SK-N-SH (cell line): ENCODE measurements at regions not wholly inside any gene's neighbourhood (a gene's known extent, or its start where the extent isn't known, plus 50 kb on each side); places are given as distances from the start of the nearest gene placed in this dataset.

Experiments
- CTCF ChIA-PET: fragments of 300-600, 350-600 bp; formaldehyde crosslinking; extraction: SDS; loops from one replicate; lab custom pipeline; 2021; lab: Yijun Ruan, JAX
- POLR2A ChIA-PET: fragments of 350-600 bp; sonication (Branson Sonifier 250); formaldehyde crosslinking; extraction: SDS; loops from one replicate; lab custom pipeline; 2020; ENCODE audit warnings: antibody characterized with exemption, inconsistent platforms; lab: Yijun Ruan, JAX
- DNase-seq: peaks from one replicate; pipeline ENCODE4 v3.0.0; 2012
- H2AFZ ChIP-seq: fragments of 200-600 bp; sonication (generic); 2 replicates; pipeline ENCODE4 v1.8.1; 2016; ENCODE audit warnings: antibody characterized with exemption, mild to moderate bottlenecking, low read depth
- H3F3A ChIP-seq: fragments of 200-600 bp; sonication (generic); replicated peaks from 2 replicates; pipeline ENCODE3; 2016; ENCODE audit warnings: antibody characterized with exemption, mild to moderate bottlenecking; ENCODE audit not compliant: insufficient read depth
- H3K27ac ChIP-seq, 2 experiments: fragments of 200-500 bp in 1 of 2; fragments of 200-600 bp in 1 of 2; sonication (Bioruptor generic) in 1 of 2; sonication (generic), shearing (Covaris generic) in 1 of 2; 2 replicates each; pipeline versions ENCODE4 v1.5.1 to v1.6.1; 2014 to 2016; ENCODE audit warnings: low read depth in 2 of 2, inconsistent platforms in 1 of 2, low read length in 1 of 2, mild to moderate bottlenecking in 1 of 2, mixed read lengths in 1 of 2
- H3K27me3 ChIP-seq: fragments of 200-600 bp; sonication (generic), shearing (Covaris generic); 2 replicates; pipeline ENCODE4 v1.6.1; 2016; ENCODE audit warnings: mixed run types; ENCODE audit not compliant: insufficient read depth
- H3K36me3 ChIP-seq, 2 experiments: fragments of 200-500 bp in 1 of 2; fragments of 200-600 bp in 1 of 2; sonication (Bioruptor generic) in 1 of 2; sonication (generic) in 1 of 2; replicated peaks in 1 of 2; 2 replicates each; pipeline versions ENCODE3 to v1.5.1; 2014 to 2016; ENCODE audit warnings: low read length in 1 of 2, mild to moderate bottlenecking in 1 of 2; ENCODE audit not compliant: insufficient read depth in 2 of 2, control insufficient read depth in 1 of 2
- H3K4me1 ChIP-seq, 2 experiments: fragments of 200-500 bp in 1 of 2; fragments of 200-600 bp in 1 of 2; sonication (Bioruptor generic) in 1 of 2; sonication (generic), shearing (Covaris generic) in 1 of 2; 2 replicates each; pipeline versions ENCODE4 v1.5.1 to v1.6.1; 2014 to 2016; ENCODE audit warnings: low read depth in 1 of 2, low read length in 1 of 2, mixed run types in 1 of 2; ENCODE audit not compliant: insufficient read depth in 2 of 2, control insufficient read depth in 1 of 2
- H3K4me2 ChIP-seq: fragments of 200-600 bp; sonication (generic), shearing (Covaris generic); 2 replicates; pipeline ENCODE4 v1.6.1; 2017; ENCODE audit warnings: mixed run types
- H3K4me3 ChIP-seq, 2 experiments: fragments of 200-500 bp in 1 of 2; fragments of 200-600 bp in 1 of 2; sonication (Bioruptor generic) in 1 of 2; sonication (generic), shearing (Covaris generic) in 1 of 2; 2 replicates each; pipeline versions ENCODE4 v1.5.1 to v1.8.1; 2014 to 2016; ENCODE audit warnings: low read depth in 2 of 2, inconsistent platforms in 1 of 2, low read length in 1 of 2, mild to moderate bottlenecking in 1 of 2, mixed read lengths in 1 of 2, moderate library complexity in 1 of 2
- H3K79me2 ChIP-seq: fragments of 200-600 bp; sonication (generic); 2 replicates; pipeline ENCODE4 v1.8.1; 2017; ENCODE audit warnings: mild to moderate bottlenecking; ENCODE audit not compliant: insufficient read depth
- H3K9ac ChIP-seq: fragments of 200-600 bp; sonication (generic); 2 replicates; pipeline ENCODE4 v1.6.1; 2017; ENCODE audit warnings: mixed run types
- H3K9me2 ChIP-seq: fragments of 200-600 bp; sonication (generic); 2 replicates; pipeline ENCODE4 v1.6.1; 2017; ENCODE audit warnings: mixed run types
- H3K9me3 ChIP-seq: fragments of 200-600 bp; sonication (generic); 2 replicates; pipeline ENCODE4 v1.6.1; 2017; ENCODE audit warnings: mixed run types, mild to moderate bottlenecking, moderate library complexity
- H4K20me1 ChIP-seq: fragments of 200-600 bp; sonication (generic); 2 replicates; pipeline ENCODE4 v1.6.1; 2017; ENCODE audit warnings: mild to moderate bottlenecking, mixed run types; ENCODE audit not compliant: insufficient read depth
- CHD2 ChIP-seq: fragments of 150-350 bp; IDR thresholded peaks from 2 replicates; pipeline ENCODE4 v1.6.1; 2018; ENCODE audit warnings: low read length; ENCODE audit not compliant: partially characterized antibody
- ELF1 ChIP-seq: IDR thresholded peaks from 2 replicates; pipeline ENCODE4 v1.4.0; 2012
- FOSL2 ChIP-seq: IDR thresholded peaks from 2 replicates; pipeline ENCODE4 v1.4.0; 2012; ENCODE audit warnings: low read depth, mild to moderate bottlenecking, moderate library complexity, borderline replicate concordance
- FOXJ3 ChIP-seq: sonication (generic); formaldehyde crosslinking; IDR thresholded peaks from 2 replicates; pipeline ENCODE4 v1.5.1; 2020; ENCODE audit warnings: mild to moderate bottlenecking, missing genetic modification reagents
- FOXM1 ChIP-seq: IDR thresholded peaks from 2 replicates; pipeline ENCODE4 v1.4.0; 2012; ENCODE audit warnings: low read depth, mild to moderate bottlenecking
- GABPA ChIP-seq: IDR thresholded peaks from 2 replicates; pipeline ENCODE4 v1.4.0; 2012; ENCODE audit warnings: low read depth, mild to moderate bottlenecking
- GATA2 ChIP-seq: sonication (generic); formaldehyde crosslinking; IDR thresholded peaks from 2 replicates; pipeline ENCODE4 v1.5.0; 2020; ENCODE audit warnings: mild to moderate bottlenecking, missing genetic modification reagents
- NFIC ChIP-seq: IDR thresholded peaks from 2 replicates; pipeline ENCODE4 v1.4.0; 2012; ENCODE audit warnings: borderline replicate concordance
- NRF1 ChIP-seq: IDR thresholded peaks from 2 replicates; pipeline ENCODE4 v1.6.1; 2012; ENCODE audit warnings: low read depth, mild to moderate bottlenecking, low read length
- POLR2AphosphoS5 ChIP-seq: IDR thresholded peaks from 2 replicates; pipeline ENCODE4 v1.6.1; 2012; ENCODE audit warnings: low read depth, low read length
- RAD21 ChIP-seq: IDR thresholded peaks from 2 replicates; pipeline ENCODE4 v1.6.1; 2012; ENCODE audit warnings: mild to moderate bottlenecking, low read length
- RCOR1 ChIP-seq: fragments of 150-350 bp; IDR thresholded peaks from 2 replicates; pipeline ENCODE4 v1.6.1; 2017; ENCODE audit warnings: antibody characterized with exemption, low read length
- RFX5 ChIP-seq: IDR thresholded peaks from 2 replicates; pipeline ENCODE4 v1.6.1; 2012; ENCODE audit warnings: mild to moderate bottlenecking, improper control_type of control experiment, low read length
- SMC3 ChIP-seq: IDR thresholded peaks from 2 replicates; pipeline ENCODE4 v1.6.1; 2012; ENCODE audit warnings: low read depth, low read length, improper control_type of control experiment
- TAF1 ChIP-seq: IDR thresholded peaks from 2 replicates; pipeline ENCODE4 v1.6.1; 2012; ENCODE audit warnings: low read depth, mild to moderate bottlenecking, low read length, moderate library complexity, borderline replicate concordance
- YY1 ChIP-seq: IDR thresholded peaks from 2 replicates; pipeline ENCODE4 v1.4.0; 2012; ENCODE audit warnings: low read depth, mild to moderate bottlenecking
- WGBS: methylation state at CpG from one replicate; pipeline ENCODE4 v1.1.6; 2017; ENCODE audit warnings: low lambda C conversion rate; 5-methylcytosine and 5-hydroxymethylcytosine counted together
- TF ChIP-seq, protein P1 (sequence below): IDR thresholded peaks from 2 replicates; pipeline ENCODE4 v1.4.0; 2012; ENCODE audit warnings: low read depth, borderline replicate concordance
- TF ChIP-seq, protein P2 (sequence below): IDR thresholded peaks from 2 replicates; pipeline ENCODE4; 2012
- TF ChIP-seq, protein P3 (sequence below): IDR thresholded peaks from 2 replicates; pipeline ENCODE4 v1.6.1; 2012; ENCODE audit warnings: mild to moderate bottlenecking, low read depth, low read length, moderate library complexity
- TF ChIP-seq, protein P4 (sequence below): fragments of 200-600 bp; sonication (generic); IDR thresholded peaks from 2 replicates; pipeline ENCODE4 v1.6.1; 2017; ENCODE audit warnings: antibody characterized with exemption, mild to moderate bottlenecking, moderate library complexity

DNA sequence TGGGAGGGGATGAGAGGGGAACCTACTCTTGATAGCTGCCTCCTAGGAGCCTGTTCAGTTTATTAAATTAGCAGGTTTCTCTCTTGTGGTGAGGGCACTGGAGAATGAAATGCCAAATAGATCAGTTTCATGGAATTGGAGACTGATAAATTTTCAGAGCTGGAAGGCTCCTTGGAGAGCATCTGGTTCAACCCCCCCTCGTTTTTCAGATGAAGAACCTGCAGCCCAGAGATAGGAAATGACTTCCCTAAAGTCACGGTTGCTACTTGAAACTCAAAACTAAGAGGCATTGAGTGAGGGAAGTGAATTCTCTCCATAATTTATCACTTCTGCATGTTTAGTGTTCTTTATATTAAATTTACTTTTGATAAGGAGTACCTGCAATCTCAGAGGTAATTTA lies 366.0 kb upstream of the CCL2 start:
- WGBS: 35% methylated on average over 2 of the region's 2 CpGs
- H3K4me3 ChIP-seq: no peak overlapping the region
- no peaks in the 10 kb centered on the region for H3K36me3 ChIP-seq
- CTCF ChIA-PET: interaction anchor here (1.4 to 1.5 kb wide), 2 partner anchors 17 to 60 kb away, joined by 3 to 5 read pairs; no protein-coding TSS in a partner anchor
- no peaks in the 10 kb centered on the region for H4K20me1 ChIP-seq
- POLR2A ChIA-PET: no interaction called here
- H3K27ac ChIP-seq: no peak overlapping the region
- H3K9me3 ChIP-seq: no peaks in the 10 kb centered on the region
- H3K79me2 ChIP-seq: no peaks in the 10 kb centered on the region
- peaks cover 0 to 9% of the 10 kb centered on the region in 2 experiments; a peak in 2 of 4 replicates for H3K4me1 ChIP-seq
- no peaks in the 10 kb centered on the region for H3K9me2 ChIP-seq
- no peak overlapping the region for H3K4me2 ChIP-seq
- TF ChIP-seq GABPA (no peak), NFIC (no peak), RCOR1 (no peak), FOXJ3 (CRISPR knock-in tag) (no peak), FOSL2 (no peak), RFX5 (no peak), FOXM1 (no peak), RAD21 (no peak), YY1 (no peak), NRF1 (no peak), ELF1 (no peak), CHD2 (no peak), GATA2 (no peak), SMC3 (no peak), TAF1 (no peak), POLR2AphosphoS5 (no peak)
- TF ChIP-seq, protein P1, sequence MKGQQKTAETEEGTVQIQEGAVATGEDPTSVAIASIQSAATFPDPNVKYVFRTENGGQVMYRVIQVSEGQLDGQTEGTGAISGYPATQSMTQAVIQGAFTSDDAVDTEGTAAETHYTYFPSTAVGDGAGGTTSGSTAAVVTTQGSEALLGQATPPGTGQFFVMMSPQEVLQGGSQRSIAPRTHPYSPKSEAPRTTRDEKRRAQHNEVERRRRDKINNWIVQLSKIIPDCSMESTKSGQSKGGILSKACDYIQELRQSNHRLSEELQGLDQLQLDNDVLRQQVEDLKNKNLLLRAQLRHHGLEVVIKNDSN: no peak
- TF ChIP-seq, protein P2, sequence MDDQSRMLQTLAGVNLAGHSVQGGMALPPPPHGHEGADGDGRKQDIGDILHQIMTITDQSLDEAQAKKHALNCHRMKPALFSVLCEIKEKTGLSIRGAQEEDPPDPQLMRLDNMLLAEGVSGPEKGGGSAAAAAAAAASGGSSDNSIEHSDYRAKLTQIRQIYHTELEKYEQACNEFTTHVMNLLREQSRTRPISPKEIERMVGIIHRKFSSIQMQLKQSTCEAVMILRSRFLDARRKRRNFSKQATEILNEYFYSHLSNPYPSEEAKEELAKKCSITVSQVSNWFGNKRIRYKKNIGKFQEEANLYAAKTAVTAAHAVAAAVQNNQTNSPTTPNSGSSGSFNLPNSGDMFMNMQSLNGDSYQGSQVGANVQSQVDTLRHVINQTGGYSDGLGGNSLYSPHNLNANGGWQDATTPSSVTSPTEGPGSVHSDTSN: no peak
- TF ChIP-seq, protein P3, sequence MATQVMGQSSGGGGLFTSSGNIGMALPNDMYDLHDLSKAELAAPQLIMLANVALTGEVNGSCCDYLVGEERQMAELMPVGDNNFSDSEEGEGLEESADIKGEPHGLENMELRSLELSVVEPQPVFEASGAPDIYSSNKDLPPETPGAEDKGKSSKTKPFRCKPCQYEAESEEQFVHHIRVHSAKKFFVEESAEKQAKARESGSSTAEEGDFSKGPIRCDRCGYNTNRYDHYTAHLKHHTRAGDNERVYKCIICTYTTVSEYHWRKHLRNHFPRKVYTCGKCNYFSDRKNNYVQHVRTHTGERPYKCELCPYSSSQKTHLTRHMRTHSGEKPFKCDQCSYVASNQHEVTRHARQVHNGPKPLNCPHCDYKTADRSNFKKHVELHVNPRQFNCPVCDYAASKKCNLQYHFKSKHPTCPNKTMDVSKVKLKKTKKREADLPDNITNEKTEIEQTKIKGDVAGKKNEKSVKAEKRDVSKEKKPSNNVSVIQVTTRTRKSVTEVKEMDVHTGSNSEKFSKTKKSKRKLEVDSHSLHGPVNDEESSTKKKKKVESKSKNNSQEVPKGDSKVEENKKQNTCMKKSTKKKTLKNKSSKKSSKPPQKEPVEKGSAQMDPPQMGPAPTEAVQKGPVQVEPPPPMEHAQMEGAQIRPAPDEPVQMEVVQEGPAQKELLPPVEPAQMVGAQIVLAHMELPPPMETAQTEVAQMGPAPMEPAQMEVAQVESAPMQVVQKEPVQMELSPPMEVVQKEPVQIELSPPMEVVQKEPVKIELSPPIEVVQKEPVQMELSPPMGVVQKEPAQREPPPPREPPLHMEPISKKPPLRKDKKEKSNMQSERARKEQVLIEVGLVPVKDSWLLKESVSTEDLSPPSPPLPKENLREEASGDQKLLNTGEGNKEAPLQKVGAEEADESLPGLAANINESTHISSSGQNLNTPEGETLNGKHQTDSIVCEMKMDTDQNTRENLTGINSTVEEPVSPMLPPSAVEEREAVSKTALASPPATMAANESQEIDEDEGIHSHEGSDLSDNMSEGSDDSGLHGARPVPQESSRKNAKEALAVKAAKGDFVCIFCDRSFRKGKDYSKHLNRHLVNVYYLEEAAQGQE: no peak
- TF ChIP-seq, protein P4, sequence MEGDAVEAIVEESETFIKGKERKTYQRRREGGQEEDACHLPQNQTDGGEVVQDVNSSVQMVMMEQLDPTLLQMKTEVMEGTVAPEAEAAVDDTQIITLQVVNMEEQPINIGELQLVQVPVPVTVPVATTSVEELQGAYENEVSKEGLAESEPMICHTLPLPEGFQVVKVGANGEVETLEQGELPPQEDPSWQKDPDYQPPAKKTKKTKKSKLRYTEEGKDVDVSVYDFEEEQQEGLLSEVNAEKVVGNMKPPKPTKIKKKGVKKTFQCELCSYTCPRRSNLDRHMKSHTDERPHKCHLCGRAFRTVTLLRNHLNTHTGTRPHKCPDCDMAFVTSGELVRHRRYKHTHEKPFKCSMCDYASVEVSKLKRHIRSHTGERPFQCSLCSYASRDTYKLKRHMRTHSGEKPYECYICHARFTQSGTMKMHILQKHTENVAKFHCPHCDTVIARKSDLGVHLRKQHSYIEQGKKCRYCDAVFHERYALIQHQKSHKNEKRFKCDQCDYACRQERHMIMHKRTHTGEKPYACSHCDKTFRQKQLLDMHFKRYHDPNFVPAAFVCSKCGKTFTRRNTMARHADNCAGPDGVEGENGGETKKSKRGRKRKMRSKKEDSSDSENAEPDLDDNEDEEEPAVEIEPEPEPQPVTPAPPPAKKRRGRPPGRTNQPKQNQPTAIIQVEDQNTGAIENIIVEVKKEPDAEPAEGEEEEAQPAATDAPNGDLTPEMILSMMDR: no peak
- H3K9ac ChIP-seq: no peak overlapping the region
- no peaks in the 10 kb centered on the region for H3K27me3 ChIP-seq
- no peak for DNase-seq
- H3F3A ChIP-seq: no peaks in the 10 kb centered on the region
- H2AFZ ChIP-seq: no peak overlapping the region
